KMS-11 (cell line): ENCODE measurements at regions not wholly inside any gene's neighbourhood (a gene's known extent, or its start where the extent isn't known, plus 50 kb on each side); places are given as distances from the start of the nearest gene placed in this dataset.

Experiments
- H2AFZ ChIP-seq: fragments of 200-600 bp; sonication (generic); 2 replicates; pipeline ENCODE4 v1.6.1; 2016; ENCODE audit warnings: antibody characterized with exemption, mixed run types, low read depth
- H3K27ac ChIP-seq: fragments of 200-600 bp; sonication (generic); 2 replicates; pipeline ENCODE4 v1.6.1; 2016; ENCODE audit warnings: mild to moderate bottlenecking, mixed run types
- H3K27me3 ChIP-seq: fragments of 200-600 bp; sonication (generic); 2 replicates; pipeline ENCODE4 v1.6.1; 2017; ENCODE audit warnings: mild to moderate bottlenecking, low read depth, mixed run types, moderate library complexity; ENCODE audit not compliant: insufficient read depth
- H3K36me3 ChIP-seq: fragments of 200-600 bp; sonication (generic); 2 replicates; pipeline ENCODE4 v1.6.1; 2017; ENCODE audit warnings: mild to moderate bottlenecking, mixed run types; ENCODE audit not compliant: insufficient read depth
- H3K4me1 ChIP-seq: fragments of 200-600 bp; sonication (generic); 2 replicates; pipeline ENCODE4 v1.6.1; 2016; ENCODE audit warnings: mild to moderate bottlenecking, low read depth, mixed run types; ENCODE audit not compliant: poor library complexity, severe bottlenecking
- H3K4me2 ChIP-seq: fragments of 200-600 bp; sonication (generic); 2 replicates; pipeline ENCODE4 v1.7.0; 2016; ENCODE audit warnings: mild to moderate bottlenecking, mixed run types
- H3K4me3 ChIP-seq: fragments of 200-600 bp; sonication (generic); IDR thresholded peaks from 2 replicates; pipeline ENCODE4 v1.6.1; 2017; ENCODE audit warnings: low read depth, low read length, mixed read lengths; ENCODE audit not compliant: insufficient read depth
- H3K79me2 ChIP-seq: fragments of 200-600 bp; sonication (generic); 2 replicates; pipeline ENCODE4 v1.6.1; 2016; ENCODE audit warnings: low read depth, mixed run types; ENCODE audit not compliant: insufficient read depth
- H3K9ac ChIP-seq: fragments of 200-600 bp; sonication (generic); 2 replicates; pipeline ENCODE4 v1.6.1; 2016; ENCODE audit warnings: mild to moderate bottlenecking, mixed run types
- H4K20me1 ChIP-seq: fragments of 200-600 bp; sonication (generic); 2 replicates; pipeline ENCODE4 v1.6.1; 2016; ENCODE audit warnings: mild to moderate bottlenecking, mixed run types; ENCODE audit not compliant: insufficient read depth
- TF ChIP-seq, protein P1 (sequence below): fragments of 200-600 bp; sonication (generic); conservative IDR thresholded peaks from 2 replicates; pipeline ENCODE4 v1.6.1; 2017; ENCODE audit warnings: low read depth, mild to moderate bottlenecking, antibody characterized with exemption, low read length, moderate library complexity, mixed read lengths

DNA sequence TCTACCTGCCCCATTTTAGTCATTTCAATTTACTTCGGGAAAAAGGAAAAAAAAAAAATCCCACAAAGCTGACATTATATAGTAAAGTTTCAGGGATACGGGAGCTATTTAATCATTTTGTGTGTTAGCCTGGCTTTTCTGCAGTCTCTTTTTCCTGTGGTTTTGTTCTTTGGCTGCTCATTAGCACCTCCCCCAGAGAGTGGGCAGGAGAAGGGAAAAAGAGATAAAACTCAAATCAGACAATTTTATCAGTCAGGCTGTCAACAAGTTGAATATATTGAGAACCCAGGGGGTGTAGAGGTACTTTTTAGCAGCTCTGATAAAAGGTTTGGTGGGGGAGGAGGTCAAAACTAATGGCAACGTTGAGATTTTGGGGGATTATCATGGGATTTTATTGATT lies 559.0 kb upstream of the PSMD7 start:
- H2AFZ ChIP-seq = no peak overlapping the region
- TF ChIP-seq, protein P1, sequence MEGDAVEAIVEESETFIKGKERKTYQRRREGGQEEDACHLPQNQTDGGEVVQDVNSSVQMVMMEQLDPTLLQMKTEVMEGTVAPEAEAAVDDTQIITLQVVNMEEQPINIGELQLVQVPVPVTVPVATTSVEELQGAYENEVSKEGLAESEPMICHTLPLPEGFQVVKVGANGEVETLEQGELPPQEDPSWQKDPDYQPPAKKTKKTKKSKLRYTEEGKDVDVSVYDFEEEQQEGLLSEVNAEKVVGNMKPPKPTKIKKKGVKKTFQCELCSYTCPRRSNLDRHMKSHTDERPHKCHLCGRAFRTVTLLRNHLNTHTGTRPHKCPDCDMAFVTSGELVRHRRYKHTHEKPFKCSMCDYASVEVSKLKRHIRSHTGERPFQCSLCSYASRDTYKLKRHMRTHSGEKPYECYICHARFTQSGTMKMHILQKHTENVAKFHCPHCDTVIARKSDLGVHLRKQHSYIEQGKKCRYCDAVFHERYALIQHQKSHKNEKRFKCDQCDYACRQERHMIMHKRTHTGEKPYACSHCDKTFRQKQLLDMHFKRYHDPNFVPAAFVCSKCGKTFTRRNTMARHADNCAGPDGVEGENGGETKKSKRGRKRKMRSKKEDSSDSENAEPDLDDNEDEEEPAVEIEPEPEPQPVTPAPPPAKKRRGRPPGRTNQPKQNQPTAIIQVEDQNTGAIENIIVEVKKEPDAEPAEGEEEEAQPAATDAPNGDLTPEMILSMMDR = no peak
- no peaks in the 10 kb centered on the region for H4K20me1 ChIP-seq
- H3K9ac ChIP-seq = no peak overlapping the region
- H3K4me2 ChIP-seq = no peak overlapping the region
- no peak overlapping the region for H3K27ac ChIP-seq
- no peaks in the 10 kb centered on the region for H3K36me3 ChIP-seq
- no peaks in the 10 kb centered on the region for H3K27me3 ChIP-seq
- H3K79me2 ChIP-seq = no peaks in the 10 kb centered on the region
- H3K4me1 ChIP-seq = no peaks in the 10 kb centered on the region
- H3K4me3 ChIP-seq = no peak overlapping the region

DNA sequence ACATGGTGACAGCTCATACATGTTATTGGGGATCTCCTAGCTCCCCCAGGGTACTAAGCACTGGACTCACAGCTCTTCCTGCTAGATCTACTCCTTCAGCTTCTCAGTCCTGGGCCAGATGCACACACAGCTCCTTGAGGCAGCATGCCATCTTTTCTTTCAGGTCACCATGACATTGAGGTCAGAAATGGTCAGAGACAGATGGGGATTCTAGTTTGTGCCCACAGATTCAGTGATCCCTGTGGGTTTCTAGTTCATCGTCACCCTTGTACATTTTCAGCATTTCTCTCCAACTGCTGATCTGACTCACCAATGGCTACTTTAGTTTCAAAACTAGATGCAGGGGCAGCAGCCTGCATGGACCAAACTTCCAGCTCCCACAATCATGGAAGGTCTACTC lies 560.7 kb upstream of the PSMD7 start:
- TF ChIP-seq, protein P1 = no peak
- no peaks in the 10 kb centered on the region for H3K27me3 ChIP-seq
- H3K4me3 ChIP-seq = no peak overlapping the region
- no peak overlapping the region for H3K4me2 ChIP-seq
- H3K9ac ChIP-seq = no peak overlapping the region
- no peak overlapping the region for H2AFZ ChIP-seq
- H3K36me3 ChIP-seq = no peaks in the 10 kb centered on the region
- no peak overlapping the region for H3K27ac ChIP-seq
- H3K4me1 ChIP-seq = no peaks in the 10 kb centered on the region
- H4K20me1 ChIP-seq = no peaks in the 10 kb centered on the region
- H3K79me2 ChIP-seq = no peaks in the 10 kb centered on the region

DNA sequence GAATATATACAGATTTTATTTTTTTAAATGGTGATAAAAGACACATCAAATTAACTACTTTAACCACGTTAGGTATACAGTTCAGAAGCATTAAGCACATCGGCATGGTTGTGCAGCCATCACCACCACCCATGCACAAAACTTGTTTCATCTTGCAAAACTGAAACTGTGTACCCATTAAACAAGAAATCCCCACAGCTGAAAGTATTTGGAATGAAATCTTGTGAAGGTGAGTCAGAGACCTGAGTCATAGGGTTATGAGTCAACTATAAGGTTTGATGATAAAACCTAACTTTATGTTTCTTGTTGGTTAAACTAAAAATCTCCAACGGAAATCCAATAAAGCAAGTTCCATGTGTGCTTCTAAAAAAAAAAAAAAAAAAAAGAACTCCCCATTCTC lies 561.6 kb upstream of the PSMD7 start:
- H3K4me3 ChIP-seq = no peak overlapping the region
- no peak overlapping the region for H2AFZ ChIP-seq
- H3K36me3 ChIP-seq = no peaks in the 10 kb centered on the region
- H4K20me1 ChIP-seq = no peaks in the 10 kb centered on the region
- H3K4me1 ChIP-seq = no peaks in the 10 kb centered on the region
- no peak overlapping the region for H3K9ac ChIP-seq
- H3K79me2 ChIP-seq = no peaks in the 10 kb centered on the region
- no peak overlapping the region for H3K27ac ChIP-seq
- H3K27me3 ChIP-seq = no peaks in the 10 kb centered on the region
- TF ChIP-seq, protein P1 = no peak
- H3K4me2 ChIP-seq = no peak overlapping the region

DNA sequence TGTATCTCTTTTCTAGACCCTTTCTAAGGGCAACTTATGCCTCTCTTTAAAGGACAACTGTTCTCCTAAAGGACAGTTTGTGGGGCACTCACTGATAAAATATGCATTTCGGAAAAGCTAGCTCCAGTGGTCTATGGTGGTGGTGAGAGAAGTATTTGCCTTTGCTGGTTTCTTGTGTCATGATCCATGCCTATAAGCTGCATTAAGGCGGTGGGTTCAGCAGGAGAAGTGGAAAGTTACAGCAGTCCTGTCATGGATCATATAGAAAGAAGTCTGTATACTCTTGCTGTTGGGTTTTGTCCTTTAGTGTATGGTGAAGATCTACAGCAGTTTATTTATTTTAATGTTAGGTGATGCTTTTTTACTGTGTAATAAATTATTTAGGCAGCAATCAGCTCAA lies 563.9 kb upstream of the PSMD7 start:
- H3K36me3 ChIP-seq = no peaks in the 10 kb centered on the region
- no peaks in the 10 kb centered on the region for H3K27me3 ChIP-seq
- H2AFZ ChIP-seq = no peak overlapping the region
- no peak overlapping the region for H3K27ac ChIP-seq
- no peaks in the 10 kb centered on the region for H4K20me1 ChIP-seq
- H3K9ac ChIP-seq = no peak overlapping the region
- no peaks in the 10 kb centered on the region for H3K79me2 ChIP-seq
- no peaks in the 10 kb centered on the region for H3K4me1 ChIP-seq
- no peak overlapping the region for H3K4me3 ChIP-seq
- TF ChIP-seq, protein P1 = no peak
- no peak overlapping the region for H3K4me2 ChIP-seq

DNA sequence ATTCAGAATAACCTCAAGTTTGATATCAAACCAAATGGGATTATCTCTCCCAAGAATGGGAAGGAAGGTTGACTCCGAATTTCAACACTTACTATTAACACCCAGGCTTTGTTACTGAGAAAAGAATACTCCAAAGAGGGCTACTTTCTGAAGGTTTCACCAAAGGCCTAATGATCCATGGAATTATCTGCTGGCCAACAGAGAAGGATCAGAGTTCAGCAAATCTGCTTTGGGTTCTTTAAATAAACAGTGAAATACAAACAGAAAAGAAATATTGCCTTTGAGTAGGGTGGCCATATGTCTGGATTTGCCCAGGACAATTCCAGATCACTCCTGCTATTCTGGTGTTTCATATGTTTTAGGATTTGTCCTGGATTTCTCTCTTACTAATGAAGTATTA lies 564.5 kb upstream of the PSMD7 start:
- Histone ChIP-seq H3K27ac (no peak overlapping the region), H3K9ac (no peak overlapping the region), H3K27me3 (no peaks in the 10 kb centered on the region), H3K36me3 (no peaks in the 10 kb centered on the region), H3K79me2 (no peaks in the 10 kb centered on the region), H3K4me1 (no peaks in the 10 kb centered on the region), H3K4me3 (no peak overlapping the region), H2AFZ (no peak overlapping the region), H3K4me2 (no peak overlapping the region), H4K20me1 (no peaks in the 10 kb centered on the region)
- TF ChIP-seq, protein P1 = no peak
